K562 (cell line): ENCODE measurements at regions not wholly inside any gene's neighbourhood (a gene's known extent, or its start where the extent isn't known, plus 50 kb on each side); places are given as distances from the start of the nearest gene placed in this dataset.

Source experiments
- ATAC-seq: fragments of 200-7000 bp; cut with Tn5 transposase; 3 replicates; pipeline ENCODE4 v1.9.1; 2020; ENCODE audit warnings: moderate library complexity
- BruUV-seq: library from RNA; stranded (reverse); fragments of 400-500 nt; replicated peaks from 2 replicates; lab custom pipeline; 2021; lab: Mats Ljungman, UMichigan
- CTCF ChIA-PET: fragments of 300-600 bp; formaldehyde crosslinking; extraction: SDS; loops from one replicate; lab custom pipeline; 2021; ENCODE audit warnings: low intra/inter-chr PET ratio; lab: Yijun Ruan, JAX
- POLR2A ChIA-PET: fragments of 300-600, 350-650 bp; sonication (Branson Sonifier 250); formaldehyde crosslinking; extraction: SDS; loops from one replicate; lab custom pipeline; 2021; ENCODE audit warnings: antibody characterized with exemption, inconsistent platforms; lab: Yijun Ruan, JAX
- DNase-seq, 4 experiments: peaks; one replicate each; pipeline versions ENCODE4 v3.0.0 to v3.0.0-alpha.2; 2011 to 2018; ENCODE audit warnings: low spot score in 3 of 4, mixed read lengths in 3 of 4; ENCODE audit errors: extremely low read depth in 1 of 4
- FAIRE-seq: peaks from 2 replicates; lab custom pipeline; 2011; peaks lifted over from hg19 to GRCh38; lab: Jason Lieb, UNC
- H2AFZ ChIP-seq: 2 replicates; pipeline ENCODE4 v1.6.0; 2011; ENCODE audit warnings: low read depth, low read length, control low read depth, inconsistent platforms
- H3K27ac ChIP-seq: fragments of 200-600 bp; 3 replicates; pipeline ENCODE4 v1.8.0; 2011; ENCODE audit warnings: low read depth, mild to moderate bottlenecking, control low read depth, inconsistent platforms, low read length, moderate library complexity, mixed read lengths; ENCODE audit errors: extremely low read depth
- H3K27me3 ChIP-seq, 2 experiments: fragments of 300-600 bp in 1 of 2; 2 replicates in 1 of 2; 3 replicates in 1 of 2; pipeline versions ENCODE4 v1.6.0 to v1.8.0; 2011; ENCODE audit warnings: inconsistent platforms in 2 of 2, low read length in 2 of 2, mild to moderate bottlenecking in 1 of 2, mixed read lengths in 1 of 2, moderate library complexity in 1 of 2; ENCODE audit not compliant: control insufficient read depth in 2 of 2, insufficient read depth in 2 of 2
- H3K36me3 ChIP-seq: fragments of 300-600 bp; 3 replicates; pipeline ENCODE4 v1.8.0; 2011; ENCODE audit warnings: mild to moderate bottlenecking, low read length, inconsistent platforms; ENCODE audit not compliant: control insufficient read depth, insufficient read depth
- H3K4me1 ChIP-seq, 2 experiments: fragments of 200-600 bp in 1 of 2; replicated peaks in 1 of 2; 2 replicates in 1 of 2; 3 replicates in 1 of 2; pipeline versions ENCODE4 v1.5.1 to v1.8.0; 2011; ENCODE audit warnings: inconsistent platforms in 2 of 2, low read length in 2 of 2, mild to moderate bottlenecking in 1 of 2, mixed read lengths in 1 of 2, moderate library complexity in 1 of 2; ENCODE audit not compliant: control insufficient read depth in 2 of 2, insufficient read depth in 2 of 2
- H3K4me2 ChIP-seq: 2 replicates; pipeline ENCODE4 v1.6.1; 2011; ENCODE audit warnings: low read length, control low read depth, inconsistent platforms, mixed read lengths; ENCODE audit not compliant: insufficient read depth
- H3K4me3 ChIP-seq: fragments of 200-600 bp; sonication (generic), shearing (Covaris generic); 2 replicates; pipeline ENCODE4 v1.5.1; 2016; ENCODE audit warnings: control low read depth, inconsistent platforms
- H3K79me2 ChIP-seq: fragments of 200-600 bp; 3 replicates; pipeline ENCODE4 v1.8.0; 2011; ENCODE audit warnings: low read length, inconsistent platforms; ENCODE audit not compliant: control insufficient read depth, insufficient read depth
- H3K9ac ChIP-seq, 2 experiments: 2 replicates each; pipeline versions ENCODE4 v1.6.0 to v1.6.1; 2011; ENCODE audit warnings: low read depth in 2 of 2, low read length in 2 of 2, control low read depth in 1 of 2, inconsistent platforms in 1 of 2, mild to moderate bottlenecking in 1 of 2, mixed read lengths in 1 of 2; ENCODE audit not compliant: insufficient read depth in 1 of 2
- H3K9me1 ChIP-seq: one replicate; pipeline ENCODE4 v1.6.0; 2011; ENCODE audit warnings: inconsistent platforms, mild to moderate bottlenecking, low read length, moderate library complexity; ENCODE audit not compliant: control insufficient read depth, insufficient read depth
- H3K9me3 ChIP-seq: replicated peaks from 2 replicates; pipeline ENCODE4 v1.5.1; 2011; ENCODE audit warnings: low read depth, low read length, inconsistent platforms; ENCODE audit not compliant: control insufficient read depth, insufficient read depth
- H4K20me1 ChIP-seq: replicated peaks from 2 replicates; pipeline ENCODE4 v1.6.1; 2011; ENCODE audit warnings: low read length, inconsistent platforms, mixed read lengths; ENCODE audit not compliant: control insufficient read depth, insufficient read depth
- CUX1 ChIP-seq: fragments of 200-800 bp; sonication (Bioruptor generic); IDR thresholded peaks from 2 replicates; pipeline ENCODE4 v1.6.1; 2016; ENCODE audit warnings: missing genetic modification characterization, missing compliant biosample characterization
- VEZF1 ChIP-seq: fragments of 200-800 bp; sonication (Bioruptor generic); IDR thresholded peaks from 2 replicates; pipeline ENCODE4 v1.6.1; 2017; ENCODE audit warnings: missing genetic modification characterization, missing compliant biosample characterization
- WHSC1 ChIP-seq: IDR thresholded peaks from one replicate; pipeline ENCODE4 v1.6.1; 2012; ENCODE audit warnings: low read length, control low read depth, inconsistent platforms
- WGBS: fragments of 100-300 bp; shearing (Covaris generic); methylation state at CpG from one replicate; pipeline ENCODE4 v1.1.6; 2016; ENCODE audit warnings: low coverage, mixed read lengths; ENCODE audit not compliant: insufficient coverage; ENCODE audit errors: missing lambda C conversion rate; 5-methylcytosine and 5-hydroxymethylcytosine counted together
- in situ Hi-C: fragments of 300-500 bp; cut with MboI; formaldehyde crosslinking; loops from 4 replicates; pipeline ENCODE4 v1.15.0; 2018; ENCODE audit warnings: inconsistent platforms, mixed read lengths
- intact Hi-C: fragments of 100-400 bp; cut with micrococcal nuclease; formaldehyde crosslinking; loops from 2 replicates; pipeline ENCODE4 v1.14.2; 2022
- TF ChIP-seq, protein P1 (sequence below): fragments of 450-650 bp; formaldehyde crosslinking; IDR thresholded peaks from 2 replicates; pipeline ENCODE4 v1.4.0; 2022; ENCODE audit warnings: missing genetic modification characterization

DNA sequence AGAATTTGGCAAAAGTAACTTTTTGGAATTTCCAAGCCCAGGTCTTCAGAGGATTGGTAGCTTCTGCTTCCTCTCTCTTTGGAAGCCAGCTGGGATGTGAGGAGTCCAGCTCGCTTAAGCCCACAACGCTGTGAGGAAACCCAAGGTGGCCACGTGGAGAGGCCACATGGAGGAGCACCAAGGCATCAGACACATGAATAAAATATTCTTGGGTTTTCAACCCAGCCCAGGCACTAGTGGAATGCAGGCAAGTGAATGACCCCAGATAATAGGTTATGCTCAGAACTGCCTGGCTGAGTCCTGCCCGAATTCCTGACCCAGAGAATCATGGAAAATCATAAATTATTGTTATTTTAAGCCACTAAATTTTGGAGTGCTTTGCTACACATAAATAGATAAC, 119.7 kb upstream of the PARP11 start:
- H3K4me3 ChIP-seq = no peak overlapping the region
- DNase-seq (no peak), ATAC-seq (no peak), FAIRE-seq (no peak)
- no peaks in the 10 kb centered on the region for H4K20me1 ChIP-seq
- ChIA-PET POLR2A (no interaction called here), CTCF (no interaction called here)
- no peaks in the 10 kb centered on the region for H3K9me3 ChIP-seq
- no peak overlapping the region for H3K4me2 ChIP-seq
- no peak overlapping the region for H2AFZ ChIP-seq
- no peaks in the 10 kb centered on the region for H3K79me2 ChIP-seq
- WGBS = 5% methylated on average over 4 of the region's 4 CpGs
- H3K27me3 ChIP-seq = peaks cover 0 to 6% of the 10 kb centered on the region in 2 experiments; a peak in 3 of 5 replicates
- no peak overlapping the region for H3K9ac ChIP-seq
- in situ Hi-C loops = no loop called here
- H3K27ac ChIP-seq = no peak overlapping the region
- intact Hi-C loops = no loop called here
- BruUV-seq = no TSS peak
- H3K36me3 ChIP-seq = no peaks in the 10 kb centered on the region
- H3K9me1 ChIP-seq = no peaks in the 10 kb centered on the region
- H3K4me1 ChIP-seq = no peaks in the 10 kb centered on the region
- TF ChIP-seq, protein P1, sequence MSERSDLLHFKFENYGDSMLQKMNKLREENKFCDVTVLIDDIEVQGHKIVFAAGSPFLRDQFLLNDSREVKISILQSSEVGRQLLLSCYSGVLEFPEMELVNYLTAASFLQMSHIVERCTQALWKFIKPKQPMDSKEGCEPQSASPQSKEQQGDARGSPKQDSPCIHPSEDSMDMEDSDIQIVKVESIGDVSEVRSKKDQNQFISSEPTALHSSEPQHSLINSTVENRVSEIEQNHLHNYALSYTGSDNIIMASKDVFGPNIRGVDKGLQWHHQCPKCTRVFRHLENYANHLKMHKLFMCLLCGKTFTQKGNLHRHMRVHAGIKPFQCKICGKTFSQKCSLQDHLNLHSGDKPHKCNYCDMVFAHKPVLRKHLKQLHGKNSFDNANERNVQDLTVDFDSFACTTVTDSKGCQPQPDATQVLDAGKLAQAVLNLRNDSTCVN (CRISPR knock-in tag) = no peak
- TF ChIP-seq WHSC1 (no peak), VEZF1 (CRISPR knock-in tag) (no peak), CUX1 (CRISPR knock-in tag) (no peak)
